ENCODE measurements at regions not wholly inside any gene's neighbourhood (a gene's known extent, or its start where the extent isn't known, plus 50 kb on each side); places are given as distances from the start of the nearest gene placed in this dataset.
"Not testable (repeated sequence)": the region's sequence is repeated elsewhere in the genome, so short reads cannot be mapped to it uniquely, and the experiment has no call there.

DNA sequence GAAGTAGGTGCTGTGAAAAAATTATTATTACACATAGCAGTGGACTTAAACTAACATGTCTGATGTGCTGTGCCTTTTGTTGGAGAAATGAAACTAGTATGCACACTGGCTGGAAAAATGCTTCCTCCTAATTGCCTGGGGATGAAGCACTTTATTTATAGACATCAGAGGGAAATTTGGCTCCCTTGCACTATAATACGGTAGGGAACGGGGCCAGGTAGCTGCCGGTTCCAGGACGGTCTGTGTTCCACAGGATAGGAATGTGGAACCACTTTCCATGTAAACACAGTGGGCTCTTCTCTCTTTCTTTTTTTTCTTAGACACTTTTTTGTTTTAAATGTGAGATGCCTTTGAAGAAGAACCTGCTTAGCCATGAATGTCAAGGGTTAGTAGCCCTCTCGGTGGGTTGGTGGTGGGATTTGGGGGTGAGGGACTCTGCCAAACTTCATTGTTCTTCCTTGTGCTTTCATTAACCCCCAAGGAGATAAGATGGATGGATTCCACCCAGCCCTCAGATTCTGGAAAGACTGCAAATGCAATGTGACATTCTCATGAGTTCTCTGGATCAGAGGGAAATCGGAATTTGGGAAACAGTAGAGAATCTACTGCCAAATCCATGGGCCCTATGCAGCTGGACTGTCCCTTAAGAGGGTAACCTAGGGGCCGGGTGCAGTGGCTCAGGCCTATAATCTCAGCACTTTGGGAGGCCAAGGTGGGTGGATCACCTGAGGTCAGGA lies 58.0 kb upstream of the GSC start:
- ATAC-seq, result no peak
- TF ChIP-seq, protein P1, sequence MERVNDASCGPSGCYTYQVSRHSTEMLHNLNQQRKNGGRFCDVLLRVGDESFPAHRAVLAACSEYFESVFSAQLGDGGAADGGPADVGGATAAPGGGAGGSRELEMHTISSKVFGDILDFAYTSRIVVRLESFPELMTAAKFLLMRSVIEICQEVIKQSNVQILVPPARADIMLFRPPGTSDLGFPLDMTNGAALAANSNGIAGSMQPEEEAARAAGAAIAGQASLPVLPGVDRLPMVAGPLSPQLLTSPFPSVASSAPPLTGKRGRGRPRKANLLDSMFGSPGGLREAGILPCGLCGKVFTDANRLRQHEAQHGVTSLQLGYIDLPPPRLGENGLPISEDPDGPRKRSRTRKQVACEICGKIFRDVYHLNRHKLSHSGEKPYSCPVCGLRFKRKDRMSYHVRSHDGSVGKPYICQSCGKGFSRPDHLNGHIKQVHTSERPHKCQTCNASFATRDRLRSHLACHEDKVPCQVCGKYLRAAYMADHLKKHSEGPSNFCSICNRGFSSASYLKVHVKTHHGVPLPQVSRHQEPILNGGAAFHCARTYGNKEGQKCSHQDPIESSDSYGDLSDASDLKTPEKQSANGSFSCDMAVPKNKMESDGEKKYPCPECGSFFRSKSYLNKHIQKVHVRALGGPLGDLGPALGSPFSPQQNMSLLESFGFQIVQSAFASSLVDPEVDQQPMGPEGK (CRISPR knock-in tag; IDR thresholded peaks at IDR 0.05; ENCODE audit: borderline replicate concordance), result no peak

DNA sequence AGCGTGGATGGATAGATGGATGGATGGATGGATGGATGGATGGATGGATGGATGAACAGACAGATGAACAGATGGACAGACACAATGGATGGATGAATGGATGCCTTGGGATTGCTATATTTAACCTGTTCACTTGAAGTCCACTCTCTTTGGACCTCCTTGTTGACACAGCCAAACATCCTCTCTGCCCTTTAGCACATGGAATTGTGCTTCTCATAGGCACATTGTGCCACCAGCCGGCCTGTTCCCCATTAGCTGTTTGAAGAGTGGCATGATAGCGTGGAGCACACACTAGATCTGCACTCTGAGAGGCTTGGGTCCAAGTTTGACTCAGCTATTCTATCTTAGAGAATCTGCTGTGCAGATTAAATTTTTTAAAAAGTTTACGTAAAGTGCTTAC lies 56.9 kb upstream of the GSC start:
- TF ChIP-seq ZFP3 (CRISPR knock-in tag; IDR thresholded peaks at IDR 0.05), result no peak
- no peak for TF ChIP-seq ZNF565 (CRISPR knock-in tag; conservative IDR thresholded peaks at IDR 0.05; ENCODE audit: low read depth)
- no peak for TF ChIP-seq CSDC2 (CRISPR knock-in tag; IDR thresholded peaks at IDR 0.05)
- TF ChIP-seq TOX (CRISPR knock-in tag; IDR thresholded peaks at IDR 0.05; ENCODE audit: borderline replicate concordance), result no peak
- TF ChIP-seq, protein P2, sequence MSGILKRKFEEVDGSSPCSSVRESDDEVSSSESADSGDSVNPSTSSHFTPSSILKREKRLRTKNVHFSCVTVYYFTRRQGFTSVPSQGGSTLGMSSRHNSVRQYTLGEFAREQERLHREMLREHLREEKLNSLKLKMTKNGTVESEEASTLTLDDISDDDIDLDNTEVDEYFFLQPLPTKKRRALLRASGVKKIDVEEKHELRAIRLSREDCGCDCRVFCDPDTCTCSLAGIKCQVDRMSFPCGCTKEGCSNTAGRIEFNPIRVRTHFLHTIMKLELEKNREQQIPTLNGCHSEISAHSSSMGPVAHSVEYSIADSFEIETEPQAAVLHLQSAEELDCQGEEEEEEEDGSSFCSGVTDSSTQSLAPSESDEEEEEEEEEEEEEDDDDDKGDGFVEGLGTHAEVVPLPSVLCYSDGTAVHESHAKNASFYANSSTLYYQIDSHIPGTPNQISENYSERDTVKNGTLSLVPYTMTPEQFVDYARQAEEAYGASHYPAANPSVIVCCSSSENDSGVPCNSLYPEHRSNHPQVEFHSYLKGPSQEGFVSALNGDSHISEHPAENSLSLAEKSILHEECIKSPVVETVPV (CRISPR knock-in tag; IDR thresholded peaks at IDR 0.05), result no peak
- TF ChIP-seq GLIS3 (CRISPR knock-in tag; IDR thresholded peaks at IDR 0.05), result no peak
- TF ChIP-seq, protein P3, sequence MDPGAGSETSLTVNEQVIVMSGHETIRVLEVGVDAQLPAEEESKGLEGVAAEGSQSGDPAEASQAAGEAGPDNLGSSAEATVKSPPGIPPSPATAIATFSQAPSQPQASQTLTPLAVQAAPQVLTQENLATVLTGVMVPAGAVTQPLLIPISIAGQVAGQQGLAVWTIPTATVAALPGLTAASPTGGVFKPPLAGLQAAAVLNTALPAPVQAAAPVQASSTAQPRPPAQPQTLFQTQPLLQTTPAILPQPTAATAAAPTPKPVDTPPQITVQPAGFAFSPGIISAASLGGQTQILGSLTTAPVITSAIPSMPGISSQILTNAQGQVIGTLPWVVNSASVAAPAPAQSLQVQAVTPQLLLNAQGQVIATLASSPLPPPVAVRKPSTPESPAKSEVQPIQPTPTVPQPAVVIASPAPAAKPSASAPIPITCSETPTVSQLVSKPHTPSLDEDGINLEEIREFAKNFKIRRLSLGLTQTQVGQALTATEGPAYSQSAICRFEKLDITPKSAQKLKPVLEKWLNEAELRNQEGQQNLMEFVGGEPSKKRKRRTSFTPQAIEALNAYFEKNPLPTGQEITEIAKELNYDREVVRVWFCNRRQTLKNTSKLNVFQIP (CRISPR knock-in tag; IDR thresholded peaks at IDR 0.05; ENCODE audit: borderline replicate concordance, low read depth), result no peak
- no peak for TF ChIP-seq ARNTL (CRISPR knock-in tag; IDR thresholded peaks at IDR 0.05; ENCODE audit: borderline replicate concordance, low read depth)
- TF ChIP-seq PPARA (CRISPR knock-in tag; IDR thresholded peaks at IDR 0.05; ENCODE audit: borderline replicate concordance), result no peak
- no peak for TF ChIP-seq ZC3H10 (CRISPR knock-in tag; IDR thresholded peaks at IDR 0.05)
- no peak for TF ChIP-seq TCF4 (CRISPR knock-in tag; IDR thresholded peaks at IDR 0.05; ENCODE audit: borderline replicate concordance)

DNA sequence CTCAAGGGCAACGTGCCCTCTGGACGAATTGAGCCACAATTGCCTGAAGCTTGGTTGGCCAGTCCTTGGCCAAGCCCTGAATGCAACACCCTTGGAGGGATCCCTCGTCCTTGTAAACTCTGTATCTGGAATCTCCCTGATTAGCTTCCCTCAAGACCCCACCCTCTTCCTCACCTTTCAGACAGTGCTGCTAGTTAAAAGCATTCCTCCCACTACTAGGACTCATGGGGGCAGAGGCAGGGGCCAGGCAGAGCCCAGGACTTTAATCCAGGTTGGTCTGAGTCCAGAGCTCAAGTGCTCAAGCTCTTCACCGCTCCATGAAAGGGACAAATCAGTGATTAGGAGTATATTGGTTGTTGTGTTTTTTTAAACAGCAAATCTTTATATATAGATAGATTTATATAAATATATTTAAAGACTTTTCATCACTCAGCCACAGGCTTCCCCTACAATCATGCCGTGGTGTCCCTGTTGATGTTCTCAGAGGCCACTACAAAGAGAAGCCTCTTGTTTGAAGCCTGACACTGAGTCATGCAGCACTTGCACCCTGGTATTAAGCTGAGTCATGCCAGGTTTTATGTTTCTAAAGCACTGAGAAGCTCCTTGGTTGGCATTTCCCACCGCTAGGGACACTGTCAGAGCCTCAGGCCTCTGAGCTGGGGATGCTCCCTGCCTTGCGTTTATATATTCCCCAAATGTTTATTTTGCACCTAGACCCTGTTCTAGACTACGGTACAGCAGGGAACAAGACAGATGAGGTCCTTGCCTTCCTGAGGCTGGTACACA lies 53.8 kb upstream of the GSC start:
- ATAC-seq, result no peak
- TF ChIP-seq ESRRG (CRISPR knock-in tag; IDR thresholded peaks at IDR 0.05), result no peak

More for the DNA sequence above, 56.9 kb upstream of the GSC start:
- ATAC-seq, result no peak

DNA sequence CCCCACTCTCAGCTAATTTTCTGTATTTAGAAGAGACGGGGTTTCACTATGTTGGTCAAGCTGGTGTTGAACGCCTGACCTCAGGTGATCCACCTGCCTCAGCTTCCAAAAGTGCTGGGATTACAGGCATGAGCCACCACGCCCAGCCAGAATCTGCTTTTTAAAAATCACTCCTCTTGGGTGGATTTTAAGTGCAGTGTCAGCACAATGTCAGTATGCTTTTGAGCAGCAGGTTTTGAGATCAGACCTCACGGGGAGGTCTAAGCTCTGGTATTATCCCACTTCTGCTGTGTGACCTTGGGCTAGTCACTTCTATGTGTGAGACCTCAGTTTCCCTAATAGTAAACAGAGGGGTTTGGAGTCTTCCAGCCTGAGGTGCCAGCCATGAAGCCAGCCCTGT lies 51.8 kb upstream of the GSC start:
- TF ChIP-seq CSDC2 (CRISPR knock-in tag; IDR thresholded peaks at IDR 0.05) (no peak), ZFP30 (CRISPR knock-in tag; IDR thresholded peaks at IDR 0.05) (no peak), ZNF565 (CRISPR knock-in tag; conservative IDR thresholded peaks at IDR 0.05; ENCODE audit: low read depth) (no peak)
- TF ChIP-seq, protein P2 (CRISPR knock-in tag; IDR thresholded peaks at IDR 0.05), result no peak
- ATAC-seq, result no peak

DNA sequence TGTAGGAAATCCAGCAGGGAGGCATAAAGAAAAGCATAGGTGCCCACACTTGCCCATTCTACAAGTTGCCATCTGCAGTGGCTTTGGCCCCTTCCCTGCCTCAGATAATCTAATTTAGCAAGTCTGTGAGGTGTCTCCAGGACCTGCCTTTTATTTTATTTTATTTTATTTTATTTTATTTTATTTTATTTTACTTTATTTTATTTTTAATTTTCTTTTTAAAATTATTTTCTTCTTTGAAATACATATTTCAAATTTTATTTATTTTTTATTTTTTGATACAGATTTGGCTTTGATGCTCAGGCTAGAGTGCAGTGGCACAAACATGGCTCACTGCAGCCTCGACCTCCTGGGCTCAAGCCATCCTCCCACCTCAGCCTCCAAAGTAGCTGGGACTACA lies 51.0 kb upstream of the GSC start:
- not testable (repeated sequence) for ATAC-seq
